Ishikawa (cell line): ENCODE measurements at regions not wholly inside any gene's neighbourhood (a gene's known extent, or its start where the extent isn't known, plus 50 kb on each side); places are given as distances from the start of the nearest gene placed in this dataset.

Source experiments
- EP300 ChIP-seq: IDR thresholded peaks from 2 replicates; pipeline ENCODE4 v1.6.1; 2012; ENCODE audit warnings: borderline replicate concordance
- MAX ChIP-seq: IDR thresholded peaks from 2 replicates; pipeline ENCODE4 v1.6.1; 2012
- TAF1 ChIP-seq: IDR thresholded peaks from 2 replicates; pipeline ENCODE4 v1.6.1; 2012; ENCODE audit warnings: low read depth, mild to moderate bottlenecking

- no peak for TF ChIP-seq TAF1
- TF ChIP-seq MAX = no peak
- no peak for TF ChIP-seq EP300
Measured at GRCh38 chr9:126066131-126066530, 260.5 kb upstream of the MVB12B start.
